ENCODE measurements at regions not wholly inside any gene's neighbourhood (a gene's known extent, or its start where the extent isn't known, plus 50 kb on each side); places are given as distances from the start of the nearest gene placed in this dataset.
"Not testable (repeated sequence)": the region's sequence is repeated elsewhere in the genome, so short reads cannot be mapped to it uniquely, and the experiment has no call there.

GRCh38 chrX:138875472-138875871 lies 164.0 kb upstream of the FGF13 start:
- ChIA-PET CTCF (no interaction called here), POLR2A (no interaction called here)
- no peak for DNase-seq (ENCODE audit: low read depth)
- TF ChIP-seq, protein P1, sequence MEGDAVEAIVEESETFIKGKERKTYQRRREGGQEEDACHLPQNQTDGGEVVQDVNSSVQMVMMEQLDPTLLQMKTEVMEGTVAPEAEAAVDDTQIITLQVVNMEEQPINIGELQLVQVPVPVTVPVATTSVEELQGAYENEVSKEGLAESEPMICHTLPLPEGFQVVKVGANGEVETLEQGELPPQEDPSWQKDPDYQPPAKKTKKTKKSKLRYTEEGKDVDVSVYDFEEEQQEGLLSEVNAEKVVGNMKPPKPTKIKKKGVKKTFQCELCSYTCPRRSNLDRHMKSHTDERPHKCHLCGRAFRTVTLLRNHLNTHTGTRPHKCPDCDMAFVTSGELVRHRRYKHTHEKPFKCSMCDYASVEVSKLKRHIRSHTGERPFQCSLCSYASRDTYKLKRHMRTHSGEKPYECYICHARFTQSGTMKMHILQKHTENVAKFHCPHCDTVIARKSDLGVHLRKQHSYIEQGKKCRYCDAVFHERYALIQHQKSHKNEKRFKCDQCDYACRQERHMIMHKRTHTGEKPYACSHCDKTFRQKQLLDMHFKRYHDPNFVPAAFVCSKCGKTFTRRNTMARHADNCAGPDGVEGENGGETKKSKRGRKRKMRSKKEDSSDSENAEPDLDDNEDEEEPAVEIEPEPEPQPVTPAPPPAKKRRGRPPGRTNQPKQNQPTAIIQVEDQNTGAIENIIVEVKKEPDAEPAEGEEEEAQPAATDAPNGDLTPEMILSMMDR (IDR thresholded peaks at IDR 0.05; ENCODE audit: insufficient read depth, low read depth, low read length): no peak
- Histone ChIP-seq H3K4me3 (ENCODE audit: low read depth, low read length) (no peak overlapping the region), H3K36me3 (ENCODE audit: control insufficient read depth, insufficient read depth, low read length) (no peaks in the 10 kb centered on the region), H3K27me3 (ENCODE audit: control insufficient read depth, insufficient read depth, low read length) (no peaks in the 10 kb centered on the region)

DNA sequence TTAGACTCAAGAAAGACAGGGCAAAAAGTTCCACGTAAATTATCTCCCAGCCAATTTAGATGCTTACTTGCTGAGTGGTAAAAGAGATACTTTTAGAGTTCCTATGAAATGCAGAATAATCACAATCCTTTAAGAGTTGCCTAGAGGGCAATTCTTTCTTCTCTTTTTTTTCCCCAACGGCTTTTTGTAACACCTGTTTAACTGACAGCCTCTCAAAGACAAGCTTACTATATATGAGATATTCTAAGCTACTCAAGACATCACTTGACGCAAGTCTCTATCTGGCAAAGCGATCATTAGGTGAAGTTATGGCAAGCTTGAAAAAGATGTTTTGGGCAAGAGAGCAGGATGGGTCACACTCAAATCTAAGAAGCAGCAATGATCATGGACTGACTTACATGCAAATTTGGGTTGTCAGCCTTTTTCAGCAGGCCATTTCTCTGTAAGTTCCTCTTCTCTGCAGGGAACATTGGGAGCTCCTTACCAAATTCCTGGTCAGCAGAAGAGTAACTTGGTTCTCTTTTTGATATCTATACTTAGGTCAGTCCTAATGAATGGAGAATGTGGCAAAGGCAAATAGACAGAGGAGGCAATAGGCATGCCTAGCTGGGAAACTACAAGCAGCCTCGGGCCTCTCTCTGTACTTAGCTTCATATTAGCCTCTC lies 162.9 kb upstream of the FGF13 start:
- H3K27me3 ChIP-seq (ENCODE audit: control insufficient read depth, insufficient read depth, low read length): no peaks in the 10 kb centered on the region
- TF ChIP-seq, protein P1 (IDR thresholded peaks at IDR 0.05; ENCODE audit: insufficient read depth, low read depth, low read length): no peak
- no peak overlapping the region for H3K4me3 ChIP-seq (ENCODE audit: low read depth, low read length)
- H3K36me3 ChIP-seq (ENCODE audit: control insufficient read depth, insufficient read depth, low read length): no peaks in the 10 kb centered on the region
- CTCF ChIA-PET: no interaction called here
- POLR2A ChIA-PET: no interaction called here
- no peak for DNase-seq (ENCODE audit: low read depth)

DNA sequence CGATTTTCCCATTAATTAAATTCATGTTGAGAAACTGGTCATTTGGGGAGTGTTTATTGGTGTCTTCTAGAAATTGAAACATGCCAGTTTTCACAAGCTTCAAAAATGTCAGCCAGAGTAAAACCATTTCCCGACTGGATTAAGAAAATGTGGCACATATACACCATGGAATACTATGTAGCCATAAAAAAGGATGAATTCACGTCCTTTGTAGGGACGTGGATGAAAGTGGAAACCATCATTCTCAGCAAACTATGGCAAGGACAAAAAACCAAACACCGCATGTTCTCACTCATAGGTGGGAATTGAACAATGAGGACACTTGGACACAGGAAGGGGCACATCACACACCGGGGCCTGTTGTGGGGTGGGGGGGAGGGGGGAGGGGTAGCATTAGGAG lies 162.1 kb upstream of the FGF13 start:
- H3K27me3 ChIP-seq (ENCODE audit: control insufficient read depth, insufficient read depth, low read length); H3K36me3 ChIP-seq (ENCODE audit: control insufficient read depth, insufficient read depth, low read length); H3K4me3 ChIP-seq (ENCODE audit: low read depth, low read length); POLR2A ChIA-PET; DNase-seq (ENCODE audit: low read depth): not testable (repeated sequence)
- CTCF ChIA-PET: interaction anchor here (1.4 kb wide), 1 partner anchor 12 kb away, joined by 4 read pairs; no protein-coding TSS in a partner anchor

GRCh38 chrX:138872537-138872936 lies 161.0 kb upstream of the FGF13 start:
- Histone ChIP-seq H3K36me3 (ENCODE audit: control insufficient read depth, insufficient read depth, low read length) (no peaks in the 10 kb centered on the region), H3K4me3 (ENCODE audit: low read depth, low read length) (no peak overlapping the region), H3K27me3 (ENCODE audit: control insufficient read depth, insufficient read depth, low read length) (no peaks in the 10 kb centered on the region)
- POLR2A ChIA-PET: no interaction called here
- DNase-seq (ENCODE audit: low read depth): no peak
- TF ChIP-seq, protein P1 (IDR thresholded peaks at IDR 0.05; ENCODE audit: insufficient read depth, low read depth, low read length): no peak
- CTCF ChIA-PET: interaction anchor here (1.4 kb wide), 1 partner anchor 11 kb away, joined by 4 read pairs; no protein-coding TSS in a partner anchor

DNA sequence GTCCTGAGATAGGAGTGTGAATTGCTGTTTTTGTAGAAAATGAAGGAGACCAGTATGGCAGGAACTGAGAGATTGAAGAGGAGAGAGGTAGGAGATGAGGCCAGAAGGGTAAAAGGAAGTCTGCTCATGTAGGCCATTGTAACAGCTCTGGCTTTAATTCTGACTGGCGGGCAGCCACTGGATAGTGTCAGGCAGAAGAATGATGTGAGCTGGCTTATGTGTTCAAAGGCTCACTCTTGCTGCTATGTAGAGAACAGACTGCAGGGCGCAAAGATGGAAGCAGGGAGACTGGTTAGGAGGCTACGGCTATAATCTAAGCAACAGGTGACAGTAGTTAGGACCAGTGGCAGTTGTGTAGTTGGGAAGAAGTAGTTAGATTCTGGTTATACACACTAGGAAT lies 160.2 kb upstream of the FGF13 start:
- POLR2A ChIA-PET: no interaction called here
- H3K36me3 ChIP-seq (ENCODE audit: control insufficient read depth, insufficient read depth, low read length): no peaks in the 10 kb centered on the region
- H3K27me3 ChIP-seq (ENCODE audit: control insufficient read depth, insufficient read depth, low read length): no peaks in the 10 kb centered on the region
- CTCF ChIA-PET: no interaction called here
- DNase-seq (ENCODE audit: low read depth): no peak
- TF ChIP-seq, protein P1 (IDR thresholded peaks at IDR 0.05; ENCODE audit: insufficient read depth, low read depth, low read length): no peak
- no peak overlapping the region for H3K4me3 ChIP-seq (ENCODE audit: low read depth, low read length)

GRCh38 chrX:138866643-138867042 lies 155.1 kb upstream of the FGF13 start:
- ChIA-PET POLR2A (no interaction called here), CTCF (no interaction called here)
- H3K36me3 ChIP-seq (ENCODE audit: control insufficient read depth, insufficient read depth, low read length): no peaks in the 10 kb centered on the region
- TF ChIP-seq, protein P1 (IDR thresholded peaks at IDR 0.05; ENCODE audit: insufficient read depth, low read depth, low read length): no peak
- H3K4me3 ChIP-seq (ENCODE audit: low read depth, low read length): no peak overlapping the region
- DNase-seq (ENCODE audit: low read depth): no peak
- no peaks in the 10 kb centered on the region for H3K27me3 ChIP-seq (ENCODE audit: control insufficient read depth, insufficient read depth, low read length)

Measured in BJ (cell line).